ENCODE measurements at regions not wholly inside any gene's neighbourhood (a gene's known extent, or its start where the extent isn't known, plus 50 kb on each side); places are given as distances from the start of the nearest gene placed in this dataset.

DNA sequence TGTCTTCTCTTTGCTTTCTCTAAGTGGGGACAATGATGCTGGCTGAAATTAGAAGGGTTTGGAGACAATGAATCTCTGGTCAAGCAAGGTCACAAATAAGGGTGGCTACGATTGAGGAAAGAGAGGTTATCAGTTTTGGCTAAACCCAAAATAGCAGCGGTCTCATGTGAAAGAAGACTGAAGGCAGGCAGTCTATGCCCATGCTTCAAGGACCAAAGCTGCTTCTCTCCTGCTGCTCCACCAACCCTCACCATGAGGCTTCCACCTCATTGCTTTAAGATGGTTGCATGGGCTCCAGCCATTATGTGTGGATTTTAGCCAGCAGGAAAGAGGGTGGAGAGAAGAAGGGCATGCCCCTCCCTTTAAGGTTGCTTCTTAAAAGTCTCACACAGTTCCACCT lies 114.1 kb upstream of the TRIM2 start:
- TF ChIP-seq, protein P1, sequence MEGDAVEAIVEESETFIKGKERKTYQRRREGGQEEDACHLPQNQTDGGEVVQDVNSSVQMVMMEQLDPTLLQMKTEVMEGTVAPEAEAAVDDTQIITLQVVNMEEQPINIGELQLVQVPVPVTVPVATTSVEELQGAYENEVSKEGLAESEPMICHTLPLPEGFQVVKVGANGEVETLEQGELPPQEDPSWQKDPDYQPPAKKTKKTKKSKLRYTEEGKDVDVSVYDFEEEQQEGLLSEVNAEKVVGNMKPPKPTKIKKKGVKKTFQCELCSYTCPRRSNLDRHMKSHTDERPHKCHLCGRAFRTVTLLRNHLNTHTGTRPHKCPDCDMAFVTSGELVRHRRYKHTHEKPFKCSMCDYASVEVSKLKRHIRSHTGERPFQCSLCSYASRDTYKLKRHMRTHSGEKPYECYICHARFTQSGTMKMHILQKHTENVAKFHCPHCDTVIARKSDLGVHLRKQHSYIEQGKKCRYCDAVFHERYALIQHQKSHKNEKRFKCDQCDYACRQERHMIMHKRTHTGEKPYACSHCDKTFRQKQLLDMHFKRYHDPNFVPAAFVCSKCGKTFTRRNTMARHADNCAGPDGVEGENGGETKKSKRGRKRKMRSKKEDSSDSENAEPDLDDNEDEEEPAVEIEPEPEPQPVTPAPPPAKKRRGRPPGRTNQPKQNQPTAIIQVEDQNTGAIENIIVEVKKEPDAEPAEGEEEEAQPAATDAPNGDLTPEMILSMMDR (IDR thresholded peaks at IDR 0.05; ENCODE audit: insufficient read depth, low read depth, low read length), result no peak
- H3K4me3 ChIP-seq (ENCODE audit: low read depth, low read length), result no peak overlapping the region
- no peak for DNase-seq (ENCODE audit: low read depth)

DNA sequence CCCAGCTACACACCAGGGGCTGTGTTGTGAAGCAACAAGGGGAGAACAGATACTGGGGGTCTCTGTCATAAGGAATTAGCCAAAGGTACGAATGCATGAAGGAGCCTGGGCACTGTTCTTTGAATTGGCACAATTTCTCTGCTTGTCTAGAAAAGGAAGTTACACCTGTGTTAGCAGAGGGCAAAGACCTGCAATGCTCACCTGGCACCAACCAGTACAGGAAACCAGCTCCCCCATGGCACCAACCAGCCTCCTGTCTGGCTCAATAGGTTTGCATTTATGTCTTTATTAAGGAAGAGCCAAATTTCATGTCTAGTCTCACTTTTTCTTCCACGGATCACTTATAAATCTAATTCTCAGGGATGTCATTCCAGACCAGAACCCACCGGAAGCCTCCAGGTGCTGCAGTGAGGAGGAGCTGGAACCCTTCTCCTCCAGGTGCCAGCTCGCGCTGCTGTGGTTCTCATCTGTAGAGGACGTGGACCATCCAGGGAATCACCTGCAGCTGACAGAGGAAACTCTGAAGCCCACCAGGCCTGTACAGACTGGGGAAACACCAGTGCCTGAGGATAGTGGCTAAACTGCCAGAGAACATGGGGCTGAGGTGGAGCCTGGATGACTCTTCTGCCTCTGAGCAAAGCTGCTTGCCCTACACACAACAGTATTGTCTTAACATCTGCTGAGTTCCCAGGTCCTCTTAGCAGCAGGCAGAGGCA lies 113.4 kb upstream of the TRIM2 start:
- TF ChIP-seq, protein P1 (IDR thresholded peaks at IDR 0.05; ENCODE audit: insufficient read depth, low read depth, low read length), result no peak
- no peak overlapping the region for H3K4me3 ChIP-seq (ENCODE audit: low read depth, low read length)
- no peak for DNase-seq (ENCODE audit: low read depth)

DNA sequence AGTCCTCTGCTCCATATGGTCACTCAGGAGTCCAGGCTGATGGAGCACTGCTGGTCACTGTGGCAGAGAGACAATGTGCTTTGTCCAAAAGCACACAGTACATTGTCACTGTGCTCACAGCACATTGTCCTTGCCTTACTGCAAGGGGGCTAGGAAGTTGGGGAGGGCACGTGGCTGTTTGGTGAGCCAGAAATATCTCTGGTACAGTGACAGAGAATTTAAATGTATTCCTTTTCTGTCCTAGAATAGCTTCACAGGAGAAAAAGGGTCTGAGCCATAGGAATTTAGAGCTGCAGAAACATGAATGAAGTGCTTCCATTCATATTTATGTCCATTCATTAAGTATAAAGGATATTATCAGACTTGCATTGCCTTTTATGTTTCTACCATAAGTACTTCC lies 110.8 kb upstream of the TRIM2 start:
- TF ChIP-seq, protein P1 (IDR thresholded peaks at IDR 0.05; ENCODE audit: insufficient read depth, low read depth, low read length), result no peak
- DNase-seq (ENCODE audit: low read depth), result no peak
- no peak overlapping the region for H3K4me3 ChIP-seq (ENCODE audit: low read depth, low read length)

DNA sequence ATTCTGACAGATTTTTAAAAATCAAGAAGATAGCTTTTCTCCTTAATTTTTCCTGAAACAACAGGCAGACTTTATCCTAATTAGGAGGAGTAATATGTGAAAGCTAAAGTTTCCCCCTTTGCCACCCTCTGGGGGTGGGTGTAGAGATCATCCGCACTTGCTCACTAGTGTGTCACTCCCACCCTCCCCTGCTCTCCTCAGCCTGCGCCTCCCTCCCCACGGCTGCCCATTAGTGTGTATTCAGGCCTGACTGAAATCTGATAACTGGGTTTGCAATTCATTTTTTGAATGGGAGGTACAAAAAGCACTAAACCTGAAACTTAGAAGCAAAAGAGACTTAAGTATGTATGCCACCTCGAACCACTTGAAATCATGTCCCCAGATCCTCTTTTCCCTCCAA lies 110.4 kb upstream of the TRIM2 start:
- TF ChIP-seq, protein P1 (IDR thresholded peaks at IDR 0.05; ENCODE audit: insufficient read depth, low read depth, low read length), result no peak
- DNase-seq (ENCODE audit: low read depth), result no peak
- no peak overlapping the region for H3K4me3 ChIP-seq (ENCODE audit: low read depth, low read length)

DNA sequence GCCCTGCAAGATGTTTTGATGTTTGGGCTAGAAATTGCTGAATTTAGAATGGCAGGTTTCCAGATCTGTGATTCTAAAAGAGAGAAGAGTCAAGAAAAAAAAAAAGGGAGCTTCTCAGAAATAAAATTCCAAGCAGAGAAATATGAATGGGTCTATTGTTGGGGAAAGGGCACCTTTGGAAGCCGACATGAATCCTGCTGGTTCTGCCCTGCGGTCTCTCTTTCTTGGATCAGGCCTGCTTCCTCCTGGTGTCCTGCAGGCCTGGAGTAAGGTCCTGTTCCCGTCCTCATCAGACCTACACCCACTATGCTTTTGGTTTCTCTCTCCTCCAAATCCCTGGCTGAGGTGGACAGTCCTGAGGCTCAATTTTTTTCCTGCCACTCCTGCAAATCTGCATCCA lies 109.8 kb upstream of the TRIM2 start:
- H3K4me3 ChIP-seq (ENCODE audit: low read depth, low read length), result no peak overlapping the region
- TF ChIP-seq, protein P1 (IDR thresholded peaks at IDR 0.05; ENCODE audit: insufficient read depth, low read depth, low read length), result no peak
- no peak for DNase-seq (ENCODE audit: low read depth)

DNA sequence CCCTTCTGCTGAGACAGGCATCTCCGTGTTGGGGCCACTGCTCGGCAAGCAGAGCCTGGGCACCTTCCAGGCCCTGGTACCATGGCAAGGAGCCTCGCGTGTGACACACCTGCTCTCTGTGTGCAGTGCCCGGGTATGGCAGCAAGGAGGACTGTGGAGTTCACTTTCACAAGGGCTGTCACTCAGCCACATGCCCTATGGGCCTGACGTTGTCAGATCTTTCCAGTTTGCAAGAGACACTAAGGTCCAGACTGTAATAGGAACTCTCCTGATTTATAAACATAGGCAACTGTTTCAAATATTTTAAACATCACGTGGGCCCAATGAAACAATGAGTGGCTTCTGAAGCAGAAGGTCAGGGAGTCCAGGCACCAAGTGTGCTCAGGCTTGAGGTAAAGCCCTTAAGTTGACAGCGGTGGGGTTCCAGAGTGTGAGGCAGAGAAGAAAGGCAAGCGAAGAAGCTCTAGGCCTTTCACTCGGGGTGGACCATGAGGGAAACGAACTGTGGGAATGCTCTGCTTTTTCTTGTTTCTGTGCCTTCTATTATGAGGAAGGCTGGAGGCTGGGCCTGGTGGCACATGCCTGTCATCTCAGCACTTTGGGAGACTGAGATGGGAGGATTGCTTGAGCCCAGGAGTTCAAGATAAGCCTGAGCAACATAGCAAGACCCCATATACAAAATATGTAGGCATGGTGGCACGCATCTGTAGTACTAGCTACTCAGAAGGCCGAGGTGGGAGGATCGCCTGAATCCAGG lies 108.6 kb upstream of the TRIM2 start:
- TF ChIP-seq, protein P1 (IDR thresholded peaks at IDR 0.05; ENCODE audit: insufficient read depth, low read depth, low read length), result no peak
- no peak overlapping the region for H3K4me3 ChIP-seq (ENCODE audit: low read depth, low read length)
- DNase-seq (ENCODE audit: low read depth), result no peak
